ENCODE measurements at regions not wholly inside any gene's neighbourhood (a gene's known extent, or its start where the extent isn't known, plus 50 kb on each side); places are given as distances from the start of the nearest gene placed in this dataset.

GRCh38 chr2:57562495-57562894, 484.1 kb upstream of the VRK2 start:
- DNase-seq (ENCODE audit: low read depth, low spot score) (no peak), FAIRE-seq (no peak)
- Histone ChIP-seq H3K9me1 (replicated peaks; ENCODE audit: control insufficient read depth, extremely low read depth, insufficient read depth, low read length) (no peaks in the 10 kb centered on the region), H3K79me2 (ENCODE audit: control insufficient read depth, insufficient read depth, low read length) (no peaks in the 10 kb centered on the region), H3K4me2 (ENCODE audit: insufficient read depth, low read length) (no peak overlapping the region), H3K27ac (ENCODE audit: insufficient read depth, low read depth, low read length) (no peak overlapping the region), H3K36me3 (ENCODE audit: control insufficient read depth in 2 of 2, extremely low read depth in 1 of 2, insufficient read depth in 2 of 2, low read length in 2 of 2) (no peaks in the 10 kb centered on the region), H3K9me3 (replicated peaks; ENCODE audit: control insufficient read depth, insufficient read depth, low read length) (no peaks in the 10 kb centered on the region), H4K20me1 (replicated peaks; ENCODE audit: control insufficient read depth, extremely low read depth, insufficient read depth, low read length) (no peaks in the 10 kb centered on the region), H3K27me3 (ENCODE audit: control insufficient read depth in 2 of 2, insufficient read depth in 2 of 2, low read length in 2 of 2) (no peaks in the 10 kb centered on the region), H3K9ac (replicated peaks; ENCODE audit: extremely low read depth, insufficient read depth, low read length) (no peak overlapping the region), H3K4me3 (replicated peaks in 1 of 3; ENCODE audit: insufficient read depth in 1 of 3, low read depth in 1 of 3, low read length in 3 of 3) (no peak overlapping the region), H3K4me1 (ENCODE audit: control insufficient read depth, extremely low read depth, insufficient read depth, low read length) (no peaks in the 10 kb centered on the region), H2AFZ (ENCODE audit: low read depth, low read length) (no peak overlapping the region)
- no peak for TF ChIP-seq MAX (IDR thresholded peaks at IDR 0.05; ENCODE audit: insufficient read depth, insufficient read length)
- no peak for TF ChIP-seq MYC (IDR thresholded peaks at IDR 0.05; ENCODE audit: low read depth, low read length)
- TF ChIP-seq EZH2 (IDR thresholded peaks at IDR 0.05; ENCODE audit: borderline replicate concordance, low read depth, low read length, severe bottlenecking) = no peak
- TF ChIP-seq FOS (IDR thresholded peaks at IDR 0.05; ENCODE audit: borderline replicate concordance, insufficient read depth, low read length) = no peak
- ChIA-PET CTCF (no interaction called here), POLR2A (no interaction called here)
- intact Hi-C loops (cut with micrococcal nuclease) = no loop called here
- no TSS peak for BruUV-seq (replicated peaks)
- dilution Hi-C loops (cut with MboI; ENCODE audit: extremely low pct_ligation_motif_present, low sequenced_read_pairs) = no loop called here

- H3K27ac ChIP-seq (ENCODE audit: insufficient read depth, low read depth, low read length) = no peak overlapping the region
- no peak overlapping the region for H3K4me2 ChIP-seq (ENCODE audit: insufficient read depth, low read length)
- no peaks in the 10 kb centered on the region for H3K27me3 ChIP-seq (ENCODE audit: control insufficient read depth in 2 of 2, insufficient read depth in 2 of 2, low read length in 2 of 2)
- H3K4me1 ChIP-seq (ENCODE audit: control insufficient read depth, extremely low read depth, insufficient read depth, low read length) = no peaks in the 10 kb centered on the region
- dilution Hi-C loops (cut with MboI; ENCODE audit: extremely low pct_ligation_motif_present, low sequenced_read_pairs) = no loop called here
- no peak overlapping the region for H3K4me3 ChIP-seq (replicated peaks in 1 of 3; ENCODE audit: insufficient read depth in 1 of 3, low read depth in 1 of 3, low read length in 3 of 3)
- H3K9ac ChIP-seq (replicated peaks; ENCODE audit: extremely low read depth, insufficient read depth, low read length) = no peak overlapping the region
- CTCF ChIA-PET = no interaction called here
- no peaks in the 10 kb centered on the region for H3K79me2 ChIP-seq (ENCODE audit: control insufficient read depth, insufficient read depth, low read length)
- FAIRE-seq (no peak), DNase-seq (ENCODE audit: low read depth, low spot score) (no peak)
- H3K9me3 ChIP-seq (replicated peaks; ENCODE audit: control insufficient read depth, insufficient read depth, low read length) = no peaks in the 10 kb centered on the region
- no peaks in the 10 kb centered on the region for H4K20me1 ChIP-seq (replicated peaks; ENCODE audit: control insufficient read depth, extremely low read depth, insufficient read depth, low read length)
- no TSS peak for BruUV-seq (replicated peaks)
- TF ChIP-seq EZH2 (IDR thresholded peaks at IDR 0.05; ENCODE audit: borderline replicate concordance, low read depth, low read length, severe bottlenecking) (no peak), MYC (IDR thresholded peaks at IDR 0.05; ENCODE audit: low read depth, low read length) (no peak), CTCF (IDR thresholded peaks at IDR 0.05; ENCODE audit: extremely low read depth in 1 of 2, insufficient read depth in 1 of 2, low read depth in 1 of 2, low read length in 2 of 2) (no peak), GATA2 (IDR thresholded peaks at IDR 0.05; ENCODE audit: insufficient read depth, insufficient read length, low read depth, low read length) (no peak), MAX (IDR thresholded peaks at IDR 0.05; ENCODE audit: insufficient read depth, insufficient read length) (no peak), POLR2AphosphoS5 (IDR thresholded peaks at IDR 0.05; ENCODE audit: insufficient read depth, low read depth, low read length) (no peak), FOS (IDR thresholded peaks at IDR 0.05; ENCODE audit: borderline replicate concordance, insufficient read depth, low read length) (no peak), JUN (IDR thresholded peaks at IDR 0.05; ENCODE audit: borderline replicate concordance, insufficient read depth, insufficient read length, low read depth) (no peak), POLR2A (IDR thresholded peaks at IDR 0.05; ENCODE audit: low read depth, low read length) (no peak)
- H3K9me1 ChIP-seq (replicated peaks; ENCODE audit: control insufficient read depth, extremely low read depth, insufficient read depth, low read length) = no peaks in the 10 kb centered on the region
- no peaks in the 10 kb centered on the region for H3K36me3 ChIP-seq (ENCODE audit: control insufficient read depth in 2 of 2, extremely low read depth in 1 of 2, insufficient read depth in 2 of 2, low read length in 2 of 2)
- intact Hi-C loops (cut with micrococcal nuclease) = no loop called here
- POLR2A ChIA-PET = no interaction called here
- no peak overlapping the region for H2AFZ ChIP-seq (ENCODE audit: low read depth, low read length)
These were observed 483.6 kb upstream of the VRK2 start for GRCh38 chr2:57563015-57563414.

Measured in endothelial cell of umbilical vein (primary cell).